OCI-LY1 (cell line): ENCODE measurements at regions not wholly inside any gene's neighbourhood (a gene's known extent, or its start where the extent isn't known, plus 50 kb on each side); places are given as distances from the start of the nearest gene placed in this dataset.

Source experiments
- H2AFZ ChIP-seq: fragments of 200-600 bp; sonication (generic), shearing (Covaris generic); 2 replicates; pipeline ENCODE4 v1.6.0; 2014; ENCODE audit warnings: antibody characterized with exemption, mild to moderate bottlenecking, low read length
- H3F3A ChIP-seq: fragments of 200-600 bp; sonication (generic), shearing (Covaris generic); 2 replicates; pipeline ENCODE4 v1.6.0; 2014; ENCODE audit warnings: mild to moderate bottlenecking, antibody characterized with exemption, low read length, moderate library complexity; ENCODE audit not compliant: insufficient read depth
- H3K27ac ChIP-seq: fragments of 200-600 bp; sonication (generic); 2 replicates; pipeline ENCODE4 v1.5.1; 2014; ENCODE audit warnings: low read length, mixed run types, mild to moderate bottlenecking, low read depth; ENCODE audit not compliant: poor library complexity, severe bottlenecking
- H3K27me3 ChIP-seq: fragments of 200-600 bp; sonication (generic); 2 replicates; pipeline ENCODE4 v1.6.0; 2014; ENCODE audit warnings: antibody characterized with exemption, mild to moderate bottlenecking, low read length, moderate library complexity; ENCODE audit not compliant: insufficient read depth
- H3K36me3 ChIP-seq: fragments of 200-600 bp; sonication (generic); 2 replicates; pipeline ENCODE4 v1.6.1; 2014; ENCODE audit warnings: mild to moderate bottlenecking, antibody characterized with exemption, low read length, moderate library complexity, mixed read lengths; ENCODE audit not compliant: insufficient read depth
- H3K4me1 ChIP-seq: fragments of 200-600 bp; sonication (generic); 2 replicates; pipeline ENCODE4 v1.5.1; 2014; ENCODE audit warnings: mild to moderate bottlenecking, low read length, moderate library complexity; ENCODE audit not compliant: insufficient read depth, severe bottlenecking
- H3K4me2 ChIP-seq: fragments of 200-600 bp; sonication (generic), shearing (Covaris generic); 2 replicates; pipeline ENCODE4 v1.6.1; 2014; ENCODE audit warnings: low read length
- H3K4me3 ChIP-seq: fragments of 200-600 bp; sonication (generic); 2 replicates; pipeline ENCODE4 v1.5.1; 2014; ENCODE audit warnings: low read length, low read depth, mild to moderate bottlenecking, mixed read lengths; ENCODE audit not compliant: poor library complexity, severe bottlenecking
- H3K79me2 ChIP-seq: fragments of 200-600 bp; shearing (Covaris generic); 2 replicates; pipeline ENCODE4 v1.6.1; 2016; ENCODE audit warnings: mixed run types, low read length, mixed read lengths; ENCODE audit not compliant: insufficient read depth
- H3K9ac ChIP-seq: fragments of 200-600 bp; sonication (generic), shearing (Covaris generic); 2 replicates; pipeline ENCODE4 v1.6.1; 2014; ENCODE audit warnings: mild to moderate bottlenecking, low read length, mixed read lengths
- H3K9me2 ChIP-seq: fragments of 200-600 bp; sonication (generic), shearing (Covaris generic); 2 replicates; pipeline ENCODE4 v1.6.1; 2014; ENCODE audit warnings: low read depth, mild to moderate bottlenecking, low read length, mixed read lengths
- H3K9me3 ChIP-seq: fragments of 200-600 bp; shearing (Covaris generic); 2 replicates; pipeline ENCODE4 v1.6.1; 2014; ENCODE audit warnings: low read length, mixed read lengths
- H4K20me1 ChIP-seq: fragments of 200-600 bp; sonication (generic), shearing (Covaris generic); 2 replicates; pipeline ENCODE4 v1.6.0; 2016; ENCODE audit warnings: mild to moderate bottlenecking, low read length; ENCODE audit not compliant: insufficient read depth
- CTCF ChIP-seq: fragments of 200-600 bp; sonication (generic), shearing (Covaris generic); IDR thresholded peaks from 2 replicates; pipeline ENCODE4 v1.5.1; 2017; ENCODE audit warnings: mild to moderate bottlenecking, antibody characterized with exemption, low read length, moderate library complexity, mixed read lengths
- EZH2 ChIP-seq: fragments of 200-600 bp; sonication (generic), shearing (Covaris generic); IDR thresholded peaks from 2 replicates; pipeline ENCODE4 v1.8.0; 2017; ENCODE audit warnings: borderline replicate concordance, mixed run types, mild to moderate bottlenecking, antibody characterized with exemption, low read length, moderate library complexity, mixed read lengths

GRCh38 chr11:22031791-22032190, 161.1 kb upstream of the ANO5 start:
- Histone ChIP-seq H3K9ac (no peak overlapping the region), H3K9me2 (no peaks in the 10 kb centered on the region), H3K4me2 (no peak overlapping the region)

GRCh38 chr11:22037505-22037904, 155.4 kb upstream of the ANO5 start:
- H3K9me2 ChIP-seq, result no peaks in the 10 kb centered on the region

More at GRCh38 chr11:22031791-22032190, 161.1 kb upstream of the ANO5 start:
- Histone ChIP-seq H4K20me1 (no peaks in the 10 kb centered on the region), H3K27ac (no peak overlapping the region), H3K9me3 (no peaks in the 10 kb centered on the region), H3K27me3 (no peaks in the 10 kb centered on the region), H3K4me1 (no peaks in the 10 kb centered on the region), H2AFZ (no peak overlapping the region), H3F3A (no peaks in the 10 kb centered on the region), H3K79me2 (no peaks in the 10 kb centered on the region), H3K4me3 (no peak overlapping the region), H3K36me3 (no peaks in the 10 kb centered on the region)
- TF ChIP-seq CTCF (no peak), EZH2 (no peak)

GRCh38 chr11:22041039-22041438, 151.8 kb upstream of the ANO5 start:
- TF ChIP-seq CTCF (no peak), EZH2 (no peak)
- no peaks in the 10 kb centered on the region for H3K9me3 ChIP-seq
- no peaks in the 10 kb centered on the region for H3K9me2 ChIP-seq

More at GRCh38 chr11:22037505-22037904, 155.4 kb upstream of the ANO5 start:
- Histone ChIP-seq H3K79me2 (no peaks in the 10 kb centered on the region), H3K36me3 (no peaks in the 10 kb centered on the region), H3K27ac (no peak overlapping the region), H4K20me1 (no peaks in the 10 kb centered on the region), H2AFZ (no peak overlapping the region), H3K4me2 (no peak overlapping the region), H3K9me3 (no peaks in the 10 kb centered on the region), H3K4me3 (no peak overlapping the region), H3K4me1 (no peaks in the 10 kb centered on the region), H3F3A (no peaks in the 10 kb centered on the region), H3K27me3 (no peaks in the 10 kb centered on the region), H3K9ac (no peak overlapping the region)
- TF ChIP-seq CTCF (no peak), EZH2 (no peak)

More at GRCh38 chr11:22041039-22041438, 151.8 kb upstream of the ANO5 start:
- Histone ChIP-seq H3K27me3 (no peaks in the 10 kb centered on the region), H3F3A (no peaks in the 10 kb centered on the region), H3K4me3 (no peak overlapping the region), H3K4me2 (no peak overlapping the region), H3K36me3 (no peaks in the 10 kb centered on the region), H3K9ac (no peak overlapping the region), H4K20me1 (no peaks in the 10 kb centered on the region), H3K4me1 (no peaks in the 10 kb centered on the region), H2AFZ (no peak overlapping the region), H3K27ac (no peak overlapping the region), H3K79me2 (no peaks in the 10 kb centered on the region)
